Left lung (tissue), 4 donors: ENCODE measurements at regions not wholly inside any gene's neighbourhood (a gene's known extent, or its start where the extent isn't known, plus 50 kb on each side); places are given as distances from the start of the nearest gene placed in this dataset.
"Not testable (repeated sequence)": the region's sequence is repeated elsewhere in the genome, so short reads cannot be mapped to it uniquely, and the experiment has no call there.

Experiments
- ATAC-seq: fragments of 200-7000 bp; cut with Tn5 transposase; one replicate; pipeline ENCODE4 v1.9.1; 2020; ENCODE audit warnings: moderate library complexity
- DNase-seq, 4 donors: peaks; one replicate each; pipeline ENCODE4 v3.0.0-alpha.2; 2013 to 2020
- H3K27ac ChIP-seq, 2 donors: fragments of 200-600 bp; sonication (generic) in 1 of 2; one replicate each; pipeline versions ENCODE4 v1.5.0 to v1.8.0; 2020 to 2021
- H3K27me3 ChIP-seq, 2 donors: fragments of 200-600 bp; sonication (generic) in 1 of 2; one replicate each; pipeline versions ENCODE4 v1.5.0 to v1.8.0; 2020 to 2021
- H3K36me3 ChIP-seq, 2 donors: fragments of 200-600 bp; sonication (generic) in 1 of 2; one replicate each; pipeline versions ENCODE4 v1.5.0 to v1.8.0; 2020 to 2021
- H3K4me1 ChIP-seq, 2 donors: fragments of 200-600 bp; one replicate each; pipeline ENCODE4 v1.8.0; 2021
- H3K4me3 ChIP-seq, 2 donors: fragments of 200-600 bp; sonication (generic) in 1 of 2; one replicate each; pipeline versions ENCODE4 v1.5.0 to v1.8.0; 2020 to 2021; ENCODE audit warnings: mild to moderate bottlenecking in 1 of 2
- H3K9me3 ChIP-seq, 2 donors: fragments of 200-600 bp; sonication (generic) in 1 of 2; one replicate each; pipeline versions ENCODE4 v1.5.0 to v1.8.0; 2020 to 2021
- CTCF ChIP-seq, 2 donors: fragments of 200-600 bp; sonication (generic) in 1 of 2; IDR thresholded peaks; one replicate each; pipeline versions ENCODE4 v1.5.0 to v1.8.0; 2021; ENCODE audit warnings: antibody characterized with exemption in 2 of 2
- intact Hi-C, 2 donors: fragments of 100-400 bp; cut with DNase I; formaldehyde crosslinking; loops; one replicate each; pipeline versions ENCODE4 v1.11.2 to v1.14.2; 2022
- donor health status: DM: no; HTN: yes; CAD: no.
- donor health status: DM: no; HTN: no; CAD: no.

- intact Hi-C loops: no loop called here
- H3K4me3 ChIP-seq: no peak overlapping the region
- H3K36me3 ChIP-seq: no peaks in the 10 kb centered on the region
- peaks cover 0 to under 1% of the 10 kb centered on the region in 2 donors for H3K4me1 ChIP-seq
- H3K27ac ChIP-seq: no peak overlapping the region
- TF ChIP-seq CTCF (IDR thresholded peaks at IDR 0.05): no peak
- ATAC-seq (no peak), DNase-seq (no peak)
- no peaks in the 10 kb centered on the region for H3K27me3 ChIP-seq
- H3K9me3 ChIP-seq: peaks cover 0 to 13% of the 10 kb centered on the region in 2 donors
Measured at GRCh38 chr5:34415559-34416198, 240.4 kb upstream of the RAI14 start.

DNA sequence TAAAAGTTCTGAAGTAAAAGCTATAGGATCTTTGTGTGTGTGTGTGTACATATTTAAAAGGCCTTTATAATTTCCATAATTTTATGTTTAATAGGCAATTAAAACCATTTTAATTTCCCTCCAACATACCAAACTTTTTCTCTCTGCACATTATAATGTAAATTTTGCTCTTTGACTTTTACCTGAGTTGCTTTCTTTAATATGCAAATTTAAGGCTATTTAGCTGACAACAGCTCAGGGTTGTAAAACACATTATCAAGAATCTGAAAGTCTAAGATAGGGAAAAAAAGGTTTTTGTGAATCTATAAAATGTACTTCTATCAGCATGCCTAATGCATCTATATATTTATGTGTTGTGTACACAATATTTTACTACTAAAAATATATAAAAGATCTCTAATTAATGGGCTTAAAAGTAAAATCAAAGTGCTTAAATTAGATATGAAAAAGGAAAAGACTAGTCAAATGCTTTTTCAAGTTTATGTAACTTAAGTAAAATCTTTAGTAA, 239.6 kb upstream of the RAI14 start:
- H3K36me3 ChIP-seq: no peaks in the 10 kb centered on the region
- ATAC-seq (no peak), DNase-seq (no peak)
- H3K9me3 ChIP-seq: peaks cover 0 to 18% of the 10 kb centered on the region in 2 donors
- no peaks in the 10 kb centered on the region for H3K27me3 ChIP-seq
- H3K4me1 ChIP-seq: no peaks in the 10 kb centered on the region
- intact Hi-C loops: no loop called here
- H3K4me3 ChIP-seq: no peak overlapping the region
- no peak for TF ChIP-seq CTCF (IDR thresholded peaks at IDR 0.05)
- no peak overlapping the region for H3K27ac ChIP-seq

- DNase-seq, H3K4me3 ChIP-seq, H3K4me1 ChIP-seq, H3K27ac ChIP-seq, H3K36me3 ChIP-seq, ATAC-seq, H3K27me3 ChIP-seq, intact Hi-C loops: not testable (repeated sequence)
- peaks cover 0 to 21% of the 10 kb centered on the region in 2 donors for H3K9me3 ChIP-seq
Measured at GRCh38 chr5:34420191-34420590, 235.9 kb upstream of the RAI14 start.

DNA sequence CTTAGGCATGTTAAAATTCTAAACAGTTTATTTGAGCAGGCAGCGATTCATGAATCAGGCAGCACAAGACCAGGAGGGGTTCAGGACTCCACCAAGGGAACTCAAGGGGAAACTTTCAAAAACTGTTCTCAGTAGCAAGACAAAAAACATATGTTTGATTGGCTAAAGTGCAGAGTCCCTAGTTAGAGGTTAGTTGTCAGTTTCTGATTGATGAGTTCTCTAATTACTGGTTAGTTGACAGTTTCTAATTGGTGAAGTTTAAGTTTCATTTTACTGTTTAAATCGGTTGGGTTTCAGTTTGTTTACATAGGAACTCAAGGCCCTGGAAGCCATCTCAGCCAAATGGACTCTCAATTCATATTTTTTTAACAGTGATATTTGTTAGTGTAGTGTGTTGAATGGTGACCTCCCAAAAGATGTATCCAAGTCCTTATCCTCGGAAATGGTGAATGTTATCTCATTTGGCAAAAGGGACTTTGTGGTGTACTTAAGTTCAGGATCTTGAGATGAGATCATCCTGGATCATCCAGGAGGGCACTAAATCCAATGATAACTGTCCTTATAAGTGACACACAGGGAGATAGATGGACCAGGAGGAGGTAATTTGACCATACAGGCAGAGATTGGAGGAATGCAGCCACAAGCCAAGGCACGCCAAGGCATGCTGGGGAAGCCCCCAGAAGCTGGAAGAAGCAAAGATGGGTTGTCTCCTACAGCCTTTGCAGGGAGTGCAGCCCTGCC, 219.2 kb upstream of the RAI14 start:
- no peak for ATAC-seq
- H3K4me3 ChIP-seq: no peak overlapping the region
- H3K27ac ChIP-seq: no peak overlapping the region
- no peaks in the 10 kb centered on the region for H3K4me1 ChIP-seq
- no peaks in the 10 kb centered on the region for H3K9me3 ChIP-seq
- no peaks in the 10 kb centered on the region for H3K27me3 ChIP-seq
- no peak for TF ChIP-seq CTCF (IDR thresholded peaks at IDR 0.05)
- intact Hi-C loops: no loop called here
- H3K36me3 ChIP-seq: no peaks in the 10 kb centered on the region
- no peak for DNase-seq

DNA sequence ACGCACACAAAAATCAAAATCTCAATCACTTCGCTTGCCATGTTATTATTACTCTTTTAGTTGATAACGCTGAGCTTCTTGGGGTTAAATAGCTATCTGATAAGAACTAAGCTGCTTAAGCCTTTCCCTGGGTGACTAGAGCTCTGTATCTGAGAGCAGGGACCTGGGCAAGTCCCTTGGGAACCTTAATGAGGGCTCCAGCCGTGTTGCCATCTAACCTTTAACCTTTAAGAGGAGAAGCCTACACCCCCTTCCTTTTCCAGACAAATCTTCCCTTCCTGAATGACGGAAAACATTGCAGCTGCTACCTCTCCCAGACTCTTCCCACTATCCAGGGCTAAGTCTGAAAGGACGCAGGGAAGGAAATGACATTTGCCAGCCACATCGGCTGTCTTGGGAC, 216.5 kb upstream of the RAI14 start:
- no peak overlapping the region for H3K4me3 ChIP-seq
- ATAC-seq: no peak
- intact Hi-C loops: no loop called here
- H3K27me3 ChIP-seq: no peaks in the 10 kb centered on the region
- no peaks in the 10 kb centered on the region for H3K36me3 ChIP-seq
- no peak for DNase-seq
- no peak for TF ChIP-seq CTCF (IDR thresholded peaks at IDR 0.05)
- no peak overlapping the region for H3K27ac ChIP-seq
- H3K9me3 ChIP-seq: no peaks in the 10 kb centered on the region
- H3K4me1 ChIP-seq: no peaks in the 10 kb centered on the region

- DNase-seq, H3K27me3 ChIP-seq, H3K9me3 ChIP-seq, ATAC-seq, H3K4me1 ChIP-seq, H3K4me3 ChIP-seq, H3K36me3 ChIP-seq, H3K27ac ChIP-seq, intact Hi-C loops: not testable (repeated sequence)
Measured at GRCh38 chr5:34441767-34442166, 214.4 kb upstream of the RAI14 start.
